T-helper 2 cell (primary cell): ENCODE measurements at regions not wholly inside any gene's neighbourhood (a gene's known extent, or its start where the extent isn't known, plus 50 kb on each side); places are given as distances from the start of the nearest gene placed in this dataset.
A peak's percentile ranks its signal among the peaks of the same experiment; 100 is the strongest.

ENCODE experiments used
- DNase-seq, 5 experiments: peaks; one replicate each; pipeline versions ENCODE4 v3.0.0 to v3.0.0-alpha.2; 2012 to 2022

DNA sequence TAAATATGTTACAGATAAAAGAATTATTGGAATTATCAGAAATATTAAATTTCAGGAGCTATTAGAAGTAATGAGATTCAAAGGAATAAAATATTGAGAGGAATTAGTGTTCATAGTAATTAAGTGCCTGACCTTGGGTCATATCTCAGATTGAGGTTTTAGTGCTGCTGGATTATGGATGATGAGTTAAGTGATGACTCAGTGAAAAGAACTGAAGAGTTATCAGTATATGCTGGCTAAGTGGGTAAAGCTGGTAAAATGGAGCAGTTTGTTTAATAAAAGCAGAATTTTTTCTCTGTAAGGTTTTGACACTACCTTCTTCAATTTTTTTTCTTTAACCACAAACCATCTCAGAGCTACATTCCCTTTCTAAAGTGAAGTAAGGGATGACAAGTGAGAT, 206.7 kb downstream of the MANEA start:
- no peak for DNase-seq

DNA sequence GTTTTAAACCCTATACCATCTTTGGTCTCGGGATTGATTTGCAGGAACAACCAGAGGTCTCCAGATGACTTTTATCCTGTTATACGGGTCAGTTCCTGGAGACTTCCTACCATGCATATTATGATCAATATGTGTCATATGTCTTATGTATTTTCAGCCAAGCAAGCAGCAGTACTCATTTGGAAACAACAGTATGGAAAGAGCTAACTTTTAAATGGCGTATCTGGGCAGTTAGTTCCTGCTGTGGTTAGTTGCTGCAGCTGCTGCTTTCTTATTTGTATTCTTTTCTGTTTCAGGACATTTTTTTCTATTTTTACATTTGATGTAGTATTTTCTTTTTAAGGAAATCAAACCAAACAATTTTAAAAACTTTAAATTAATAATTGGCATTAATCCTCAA, 207.5 kb downstream of the MANEA start:
- DNase-seq, result peak in 1 of 5 experiments; percentile 69

DNA sequence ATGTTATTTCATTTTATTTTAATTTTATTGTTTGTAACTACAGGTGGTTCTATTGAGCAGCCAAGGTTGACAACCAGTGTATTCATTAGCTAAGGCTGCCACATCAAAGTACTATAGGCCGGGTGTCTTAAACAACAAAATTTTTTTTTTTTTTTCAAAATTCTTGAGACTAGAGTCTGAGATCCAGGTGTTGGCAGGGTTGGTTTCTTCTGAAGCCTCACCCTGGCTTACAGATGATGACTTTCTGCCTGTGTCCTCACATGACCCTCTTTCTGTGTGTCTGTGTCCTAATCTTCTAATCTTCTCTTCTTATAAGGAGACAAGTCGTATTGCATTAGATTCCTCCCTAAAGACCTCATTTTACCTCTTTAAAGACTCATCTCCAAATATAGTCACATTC, 208.4 kb downstream of the MANEA start:
- no peak for DNase-seq

DNA sequence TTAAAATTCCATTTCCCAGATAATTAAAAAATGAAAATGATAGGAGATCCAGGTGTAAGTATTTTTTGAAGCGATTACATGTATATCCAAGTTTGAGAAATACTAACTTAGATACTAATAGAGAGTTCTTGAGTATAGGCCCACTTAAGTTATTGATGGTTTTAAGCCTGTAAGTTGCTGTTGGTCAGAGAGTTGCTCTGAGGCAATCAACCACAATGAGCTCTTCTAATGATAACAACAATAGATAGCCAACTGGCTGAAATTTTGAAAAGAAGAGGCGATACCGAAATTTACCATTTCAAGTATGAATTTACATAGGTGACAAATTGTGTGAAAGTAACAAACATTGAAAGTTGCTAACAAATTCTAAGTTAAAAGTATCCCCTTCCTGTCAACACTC, 209.5 kb downstream of the MANEA start:
- no peak for DNase-seq

DNA sequence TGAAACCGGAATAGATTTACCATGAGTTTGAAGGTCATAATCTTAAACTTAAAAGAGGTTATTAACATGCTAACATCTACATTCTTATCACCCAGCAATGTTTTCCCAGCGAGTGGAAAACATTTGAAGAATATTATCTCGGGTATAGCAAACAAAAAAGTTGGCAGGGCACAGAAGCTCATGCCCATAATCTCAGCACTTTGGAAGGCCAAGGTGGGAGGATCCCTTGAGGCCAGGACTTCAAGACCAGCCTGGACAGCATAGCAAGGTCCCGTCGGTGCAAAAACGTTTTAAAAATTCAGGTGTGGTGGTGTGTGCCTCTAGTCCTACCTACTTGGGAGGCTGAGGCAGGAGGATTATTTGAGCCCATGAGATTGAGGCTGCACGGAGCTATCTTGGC, 213.5 kb downstream of the MANEA start:
- no peak for DNase-seq

DNA sequence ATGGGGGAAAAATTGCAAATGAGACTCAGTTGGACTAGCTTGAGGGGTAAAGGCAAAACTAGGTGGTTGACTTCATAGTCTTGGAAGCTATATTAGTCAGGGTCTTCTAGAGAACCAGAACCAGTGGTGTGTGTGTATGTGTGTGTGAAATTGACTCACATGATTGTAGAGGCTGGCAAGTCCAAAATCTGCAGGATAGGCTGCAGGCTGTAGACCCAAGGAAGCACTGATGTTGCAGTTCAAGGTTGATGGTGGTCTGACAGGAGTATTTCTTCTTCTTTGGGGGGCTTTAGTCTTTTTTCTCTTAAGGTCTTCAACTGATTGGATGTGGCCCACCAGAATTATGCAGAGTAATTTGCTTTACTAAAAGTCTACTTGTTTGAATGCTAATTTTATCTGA, 217.4 kb downstream of the MANEA start:
- no peak for DNase-seq

DNA sequence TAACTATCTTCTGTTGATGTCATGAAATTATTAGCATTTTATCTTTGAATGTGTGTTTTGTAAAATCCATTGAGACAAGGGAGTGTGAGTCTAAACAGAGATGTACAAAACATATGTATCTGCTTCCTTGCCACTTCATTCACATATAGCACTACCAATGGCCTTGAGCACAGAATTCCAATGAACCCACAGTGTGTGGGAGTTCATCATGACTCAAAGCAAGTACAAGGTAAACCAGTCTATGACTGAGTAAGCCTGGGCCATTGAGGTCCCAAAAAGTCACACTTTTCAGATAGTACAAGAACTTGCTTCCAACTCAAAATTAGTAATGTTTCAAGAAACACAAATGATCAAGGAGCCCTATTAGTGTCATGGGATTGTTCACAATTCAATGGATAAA, 218.6 kb downstream of the MANEA start:
- DNase-seq, result no peak

DNA sequence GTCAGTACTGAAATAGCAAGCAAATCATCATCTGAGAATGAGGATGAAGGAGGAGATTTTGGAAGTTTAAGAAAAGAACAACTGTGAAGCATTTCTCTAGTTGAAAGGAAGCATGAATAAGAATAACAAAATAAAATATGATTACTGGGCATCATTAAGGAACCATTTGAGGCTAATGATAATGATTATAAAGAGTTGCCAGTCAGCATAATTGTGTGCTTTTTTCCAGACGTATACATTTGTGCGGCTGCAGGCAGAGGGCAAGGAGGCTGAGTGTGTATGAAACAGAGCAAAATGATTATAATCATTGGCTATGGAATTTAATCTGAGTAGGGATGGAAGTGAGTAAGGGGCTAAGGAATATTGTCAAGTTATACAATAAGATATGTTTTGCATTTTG, 218.7 kb upstream of the FUT9 start:
- no peak for DNase-seq

DNA sequence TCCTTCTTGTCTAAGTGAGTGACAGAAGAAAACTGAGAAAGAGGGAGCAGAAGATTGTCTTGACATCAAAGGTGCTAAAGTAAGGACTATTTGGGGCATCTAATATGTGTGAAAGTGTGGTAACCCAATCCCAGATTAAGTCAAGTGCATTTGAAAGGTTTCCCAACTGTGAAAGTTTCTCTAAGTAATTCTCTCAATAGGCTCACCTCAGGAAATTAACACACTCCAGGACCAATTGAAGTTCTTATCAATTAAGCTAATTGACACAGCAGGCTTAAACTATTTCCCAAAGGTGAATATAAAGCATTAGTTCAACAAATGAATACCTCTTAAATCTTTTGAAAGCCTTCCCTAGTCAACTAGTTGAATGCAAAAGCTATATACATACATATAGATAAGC, 212.8 kb upstream of the FUT9 start:
- no peak for DNase-seq

DNA sequence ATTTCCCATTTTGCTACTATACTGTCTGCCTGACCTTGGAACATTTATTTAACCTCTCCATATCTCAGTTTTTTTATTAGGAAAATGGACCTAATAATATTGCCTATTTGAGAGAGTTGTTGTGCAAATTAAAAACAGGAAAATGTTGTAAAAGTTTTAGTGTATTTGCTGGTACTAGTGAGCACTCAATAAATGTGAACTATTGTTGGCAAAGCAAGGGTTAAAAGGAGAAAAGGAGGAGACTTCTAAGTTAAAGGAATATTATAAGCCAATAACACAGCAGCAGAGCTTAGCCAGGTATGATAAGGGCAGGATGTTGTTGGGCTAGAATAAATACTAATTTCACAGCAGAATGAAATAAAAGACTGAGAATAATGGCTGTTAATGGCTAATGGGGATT, 211.9 kb upstream of the FUT9 start:
- DNase-seq, result no peak

DNA sequence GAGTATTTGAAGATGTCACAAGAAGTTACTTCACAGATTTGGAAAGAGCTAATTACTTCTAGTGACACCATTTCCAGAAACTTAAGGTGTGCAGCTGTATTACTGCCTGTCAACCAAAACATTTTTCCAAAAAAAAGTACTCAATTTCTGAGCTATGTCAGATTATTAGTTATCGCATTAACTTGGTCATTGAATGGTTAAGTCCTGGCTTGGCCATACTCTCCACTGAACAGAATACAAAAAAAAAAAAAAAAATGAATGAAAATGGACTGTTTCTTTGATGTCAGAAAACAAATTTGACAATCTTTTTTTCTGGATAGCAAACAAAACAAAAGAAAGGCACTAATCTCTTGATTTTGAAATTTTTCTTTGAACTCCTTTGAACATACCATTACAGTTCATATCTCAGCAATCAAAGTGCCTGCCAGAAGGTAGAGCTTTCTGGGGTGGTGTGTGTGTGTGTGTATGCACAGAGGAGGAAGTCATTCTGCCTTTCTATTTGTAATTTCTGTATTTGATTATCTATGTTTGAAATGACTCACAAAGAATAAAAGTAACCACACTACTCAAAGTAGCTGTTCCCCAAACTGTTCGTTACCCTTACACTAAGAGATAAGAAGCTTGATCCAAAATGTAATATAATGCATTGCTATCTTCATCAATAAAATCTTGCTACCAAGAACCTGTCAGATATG, 210.8 kb upstream of the FUT9 start:
- DNase-seq, result peak in 1 of 5 experiments; percentile 93

DNA sequence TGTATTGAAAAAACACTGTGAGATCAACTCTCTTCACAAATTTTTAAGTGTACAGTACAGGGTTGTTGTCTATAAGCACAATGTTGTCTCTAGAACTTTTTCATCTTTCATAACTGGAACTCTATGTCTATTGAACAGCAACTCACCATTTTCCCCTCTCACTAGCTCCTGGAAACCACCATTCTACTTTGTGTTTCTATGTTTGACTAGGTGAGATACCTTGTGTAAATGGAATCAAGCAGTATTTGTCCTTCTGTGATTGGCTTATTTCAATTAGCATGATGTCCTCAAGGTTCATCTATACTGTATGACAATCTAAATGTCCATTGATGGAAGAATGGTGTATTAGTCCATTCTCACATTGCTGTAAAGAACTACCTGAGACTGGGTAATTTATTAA, 210.1 kb upstream of the FUT9 start:
- peak in 1 of 5 experiments; percentile 69 for DNase-seq

DNA sequence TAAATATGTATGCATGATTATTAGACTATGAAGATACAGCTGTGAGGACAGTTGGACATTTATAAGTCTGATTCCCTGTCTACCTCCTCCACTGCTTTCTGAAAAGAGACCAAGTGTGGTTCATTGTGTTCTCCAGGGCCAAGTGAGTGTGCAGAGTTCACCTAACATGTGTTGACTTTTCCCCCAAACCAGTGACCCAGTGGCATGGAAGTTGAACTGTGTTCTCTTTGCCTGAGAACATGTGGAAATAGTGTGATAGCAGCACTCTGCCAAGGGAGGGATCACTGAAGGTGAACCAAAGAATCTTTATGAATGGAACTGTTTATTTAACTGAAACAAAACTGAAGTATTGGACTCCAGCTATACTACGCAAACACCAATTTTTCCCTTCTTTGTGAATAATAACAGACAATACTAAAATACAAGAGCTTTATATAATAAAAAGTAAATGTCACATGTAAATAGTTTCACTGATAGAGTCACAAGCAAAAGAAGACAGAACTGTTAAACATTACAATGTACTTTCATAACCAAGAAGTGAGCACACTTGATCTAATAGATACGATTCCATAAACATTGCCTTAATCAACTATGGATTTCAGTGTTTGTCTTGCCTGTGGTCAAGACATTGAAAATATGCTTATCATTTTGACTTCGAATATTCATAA, 200.3 kb upstream of the FUT9 start:
- DNase-seq, result no peak

DNA sequence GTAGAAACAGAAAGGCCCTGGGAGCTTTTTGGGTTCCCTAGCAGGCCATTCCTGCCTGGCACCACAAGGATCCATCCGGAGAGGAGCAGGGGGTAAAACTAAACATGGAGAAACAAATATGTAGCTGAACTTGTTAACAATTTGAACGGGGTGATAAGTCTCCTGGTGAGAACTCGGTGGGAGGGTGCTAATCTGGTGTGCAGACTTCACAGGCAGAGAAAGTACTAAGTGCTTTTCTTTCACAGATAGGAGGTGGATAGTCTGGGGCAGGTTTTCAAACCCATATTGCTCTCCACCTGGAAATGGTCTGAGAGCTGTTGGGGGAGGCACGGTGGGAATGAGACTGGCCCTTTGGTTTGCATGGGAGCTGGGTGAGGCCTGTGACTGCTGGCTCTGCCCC, 196.3 kb upstream of the FUT9 start:
- no peak for DNase-seq

DNA sequence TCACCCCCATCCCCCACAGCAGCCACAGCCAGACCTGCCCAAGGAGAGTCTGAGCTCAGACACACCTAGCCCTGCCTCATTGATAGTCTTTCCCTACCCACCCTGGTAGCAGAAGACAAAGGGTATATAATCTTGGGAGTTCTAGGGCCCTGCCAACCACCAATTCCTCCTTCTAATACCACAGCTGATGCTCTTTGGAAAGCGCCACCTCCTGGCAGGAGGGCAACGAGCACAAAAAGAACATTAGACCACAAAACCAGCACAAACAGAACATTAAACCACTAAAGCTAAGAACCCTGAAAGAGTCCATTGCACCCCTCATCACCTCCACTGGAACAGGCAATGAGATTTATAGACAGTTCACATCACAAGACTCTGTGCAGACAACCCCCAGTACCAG, 195.8 kb upstream of the FUT9 start:
- DNase-seq, result peak in 1 of 5 experiments; percentile 20

DNA sequence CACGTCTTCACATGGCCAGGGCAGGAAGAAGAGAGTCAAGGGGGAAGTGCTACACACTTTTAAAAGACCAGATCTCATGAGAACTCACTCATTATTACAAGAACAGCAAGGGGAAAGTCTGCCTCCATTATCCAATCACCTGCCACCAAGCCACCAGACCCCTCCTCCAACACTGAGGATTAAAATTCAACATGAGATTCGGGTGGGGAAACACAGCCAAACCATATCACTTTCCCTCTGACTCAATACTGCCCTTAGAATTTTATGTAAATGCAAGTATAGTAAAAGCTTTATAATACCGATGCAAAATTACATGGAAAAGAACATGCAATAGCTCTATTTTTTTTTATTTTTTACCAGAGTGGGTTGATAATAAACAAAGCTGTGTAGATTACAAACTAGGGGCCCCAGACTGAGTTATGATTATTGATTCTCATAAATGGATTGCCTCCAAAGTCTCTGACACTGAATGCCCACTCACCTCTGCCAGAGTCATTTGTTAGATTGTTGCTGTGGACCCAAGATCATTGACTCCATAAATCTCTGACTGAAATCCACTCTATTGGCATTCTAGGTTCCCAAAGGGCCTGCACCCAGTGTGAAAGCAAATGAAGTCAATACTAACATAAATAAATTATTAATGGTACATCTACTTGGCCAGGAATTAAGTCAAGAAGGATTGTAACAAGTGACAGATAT, 184.8 kb upstream of the FUT9 start:
- no peak for DNase-seq

DNA sequence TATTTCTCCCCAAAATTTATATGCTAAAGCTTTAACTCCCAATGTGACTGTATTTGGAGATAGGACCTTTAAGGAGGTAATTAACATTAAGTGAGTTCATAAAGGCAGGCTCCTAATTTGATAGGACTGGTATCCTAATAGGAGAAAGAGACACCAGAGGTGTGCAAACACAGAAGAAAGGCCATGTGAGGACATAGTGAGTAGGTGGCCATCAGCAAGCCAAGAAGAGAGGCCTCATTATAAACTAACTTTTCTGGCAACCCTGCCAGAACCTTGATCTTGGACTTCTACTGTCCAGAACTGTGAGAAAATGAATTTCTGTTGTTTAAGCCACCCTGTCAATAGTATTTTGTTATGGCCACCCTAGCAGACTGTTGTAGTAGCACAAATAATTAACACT, 177.9 kb upstream of the FUT9 start:
- no peak for DNase-seq

DNA sequence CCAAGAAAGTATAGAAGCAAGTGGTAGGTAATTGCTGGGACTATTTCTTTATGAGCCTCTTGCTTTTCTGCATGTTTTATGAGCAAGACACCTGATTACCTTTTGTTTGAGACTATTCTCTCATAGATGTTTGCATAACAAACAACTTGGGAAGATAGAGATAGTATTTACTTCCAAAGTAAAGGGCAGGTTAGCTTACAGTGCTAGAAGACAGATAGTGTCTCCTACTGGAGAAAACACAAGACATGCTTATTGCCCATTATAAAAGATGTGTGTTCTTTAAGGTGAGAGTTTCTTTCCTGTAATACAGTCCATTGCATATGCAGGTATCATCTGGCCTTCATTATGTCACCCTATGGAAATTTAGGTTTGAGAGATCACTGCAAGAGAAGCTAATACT, 174.2 kb upstream of the FUT9 start:
- no peak for DNase-seq

DNA sequence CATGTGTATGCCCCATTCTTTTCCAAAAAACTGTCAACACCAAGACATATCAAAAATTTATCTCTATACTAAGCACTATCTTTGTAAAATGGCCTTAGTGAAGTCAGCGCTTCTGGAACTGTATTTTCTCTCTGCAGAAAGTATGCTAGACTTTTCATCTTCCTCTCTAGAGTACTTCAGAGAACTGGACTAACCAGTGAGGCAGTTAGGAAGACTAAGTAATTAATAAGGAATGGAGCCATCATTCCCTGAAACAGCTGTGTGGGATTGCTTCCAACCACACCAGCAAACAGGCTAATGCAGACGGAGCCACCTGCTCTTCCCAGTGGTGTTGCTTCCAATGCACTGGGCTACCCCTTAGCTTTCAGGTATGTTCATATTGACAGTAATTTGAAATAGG, 169.1 kb upstream of the FUT9 start:
- DNase-seq, result no peak

DNA sequence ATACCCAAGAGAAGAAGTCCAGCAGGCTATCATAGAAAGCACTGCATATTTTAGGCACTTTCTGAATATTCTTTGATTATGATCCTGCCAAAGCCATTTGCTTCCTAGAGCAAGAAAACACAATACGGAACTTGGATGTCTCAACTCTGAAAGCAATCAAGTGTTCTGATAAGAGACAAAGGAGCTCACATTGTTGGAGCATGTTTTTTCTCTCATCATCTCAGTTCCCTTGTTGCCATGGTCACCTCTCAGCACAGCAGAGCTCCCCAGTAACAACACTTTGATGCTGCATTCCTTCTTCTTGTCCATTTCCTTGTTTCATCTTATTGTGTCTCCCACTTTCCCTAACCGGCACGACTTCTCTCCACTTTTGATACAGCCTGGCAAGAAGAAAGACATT, 168.7 kb upstream of the FUT9 start:
- DNase-seq, result no peak

DNA sequence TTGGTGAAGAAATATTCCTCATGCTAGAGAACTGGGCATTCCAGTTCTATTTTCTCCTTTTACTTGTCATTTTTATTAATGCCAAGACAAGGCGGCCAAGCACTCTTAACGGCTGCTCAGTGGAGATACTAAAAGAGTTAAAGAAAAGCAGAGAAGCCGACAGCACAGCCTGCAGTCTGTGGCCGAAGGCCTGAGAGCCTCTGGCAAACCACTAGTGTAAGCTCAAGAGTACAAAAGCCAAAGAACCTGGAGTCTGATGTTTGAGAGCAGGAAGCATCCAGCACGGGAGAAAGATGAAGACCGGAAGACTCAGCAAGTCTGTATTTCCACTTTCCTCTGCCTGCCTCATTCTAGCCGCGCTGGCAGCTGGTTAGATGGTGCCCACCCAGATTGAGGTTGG, 167.1 kb upstream of the FUT9 start:
- DNase-seq, result no peak

DNA sequence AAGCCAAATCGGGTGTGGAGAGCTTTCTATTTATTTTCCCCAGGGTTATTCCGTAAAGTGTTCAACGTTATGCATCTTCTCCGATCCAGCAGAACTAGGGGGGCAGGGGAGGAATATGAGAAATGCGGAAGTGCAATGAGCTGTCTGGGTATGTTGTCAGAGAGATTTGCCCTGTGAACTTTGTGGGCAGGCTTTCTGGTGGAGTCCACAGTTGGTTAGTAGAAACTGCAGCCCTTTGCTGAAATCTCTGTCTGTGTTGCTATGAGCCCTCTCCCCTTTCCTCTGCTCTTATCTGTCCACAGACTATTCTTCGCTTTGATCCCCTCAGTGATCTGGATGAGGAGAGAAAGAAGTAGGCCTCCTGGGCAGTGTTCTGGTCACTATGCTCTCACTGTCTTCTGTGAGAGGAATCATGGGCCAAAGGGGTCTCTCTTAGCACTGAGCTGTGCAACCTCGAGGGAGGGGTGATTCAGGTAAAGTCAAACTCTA, 158.9 kb upstream of the FUT9 start:
- DNase-seq, result no peak

DNA sequence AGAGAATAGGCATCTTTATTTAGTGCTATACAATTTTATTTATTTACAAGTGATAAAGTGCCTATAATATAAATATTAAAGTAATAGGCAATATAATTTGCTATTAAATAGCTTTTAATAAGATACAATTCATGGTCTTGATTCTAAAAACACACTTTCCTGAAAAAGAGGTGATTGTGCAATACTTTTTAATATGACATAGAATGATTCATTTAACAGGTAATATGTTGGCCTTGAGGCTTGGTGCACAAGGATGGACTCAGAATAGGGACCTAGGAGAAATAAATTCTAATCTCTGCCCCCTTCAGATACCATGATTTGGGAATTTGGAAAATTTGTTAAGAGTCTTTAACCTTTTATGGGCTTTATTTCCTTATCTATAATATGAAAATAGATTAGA, 149.9 kb upstream of the FUT9 start:
- DNase-seq, result no peak

DNA sequence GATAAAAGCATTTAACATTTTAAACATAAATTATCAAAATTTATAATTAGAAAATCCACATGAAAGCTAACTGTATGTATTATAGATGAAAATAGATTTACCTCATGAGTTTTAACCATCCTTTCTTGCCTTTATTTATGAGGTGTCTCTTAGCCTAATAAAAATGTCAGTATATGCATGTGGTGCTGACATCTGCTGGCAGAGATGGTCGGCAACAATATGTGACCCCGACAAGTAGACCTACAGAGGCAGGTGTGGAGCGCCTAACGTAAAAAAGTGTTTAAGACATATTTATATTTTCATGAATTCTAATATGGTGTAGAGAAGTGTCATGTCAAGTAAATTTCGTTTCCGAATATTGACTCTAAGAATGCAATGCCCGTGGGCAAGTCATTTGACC, 149.0 kb upstream of the FUT9 start:
- peak in 1 of 5 experiments; percentile 42 for DNase-seq
